ENCODE measurements at regions not wholly inside any gene's neighbourhood (a gene's known extent, or its start where the extent isn't known, plus 50 kb on each side); places are given as distances from the start of the nearest gene placed in this dataset.

- in situ Hi-C loops (cut with MboI; ENCODE audit: low pct_unique_long_range_greater_than_20kb, low sequenced_read_pairs, unreplicated experiment): no loop called here
- DNase-seq (ENCODE audit: low spot score): no peak
- TF ChIP-seq CTCF (IDR thresholded peaks at IDR 0.05; ENCODE audit: extremely low read depth, insufficient read depth, missing control alignments): no peak
Observed at GRCh38 chr3:80592792-80593191, 825.0 kb upstream of the ROBO1 start.

GRCh38 chr3:80586338-80586737 is 818.5 kb upstream of the ROBO1 start:
- in situ Hi-C loops (cut with MboI; ENCODE audit: low pct_unique_long_range_greater_than_20kb, low sequenced_read_pairs, unreplicated experiment): no loop called here
- no peak for DNase-seq (ENCODE audit: low spot score)
- TF ChIP-seq CTCF (IDR thresholded peaks at IDR 0.05; ENCODE audit: extremely low read depth, insufficient read depth, missing control alignments): no peak

GRCh38 chr3:80580146-80580545 is 812.3 kb upstream of the ROBO1 start:
- DNase-seq (ENCODE audit: low spot score): no peak
- TF ChIP-seq CTCF (IDR thresholded peaks at IDR 0.05; ENCODE audit: extremely low read depth, insufficient read depth, missing control alignments): no peak
- in situ Hi-C loops (cut with MboI; ENCODE audit: low pct_unique_long_range_greater_than_20kb, low sequenced_read_pairs, unreplicated experiment): no loop called here

- no peak for TF ChIP-seq CTCF (IDR thresholded peaks at IDR 0.05; ENCODE audit: extremely low read depth, insufficient read depth, missing control alignments)
- no peak for DNase-seq (ENCODE audit: low spot score)
- in situ Hi-C loops (cut with MboI; ENCODE audit: low pct_unique_long_range_greater_than_20kb, low sequenced_read_pairs, unreplicated experiment): no loop called here
Observed at GRCh38 chr3:80564391-80564790, 796.6 kb upstream of the ROBO1 start.

GRCh38 chr3:80559701-80560100 is 791.9 kb upstream of the ROBO1 start:
- in situ Hi-C loops (cut with MboI; ENCODE audit: low pct_unique_long_range_greater_than_20kb, low sequenced_read_pairs, unreplicated experiment): no loop called here
- no peak for DNase-seq (ENCODE audit: low spot score)

GRCh38 chr3:80556763-80557162 is 789.0 kb upstream of the ROBO1 start:
- DNase-seq (ENCODE audit: low spot score): no peak
- no peak for TF ChIP-seq CTCF (IDR thresholded peaks at IDR 0.05; ENCODE audit: extremely low read depth, insufficient read depth, missing control alignments)
- in situ Hi-C loops (cut with MboI; ENCODE audit: low pct_unique_long_range_greater_than_20kb, low sequenced_read_pairs, unreplicated experiment): no loop called here

More at GRCh38 chr3:80559701-80560100, 791.9 kb upstream of the ROBO1 start:
- TF ChIP-seq CTCF (IDR thresholded peaks at IDR 0.05; ENCODE audit: extremely low read depth, insufficient read depth, missing control alignments): peak; percentile 31

GRCh38 chr3:80554304-80554703 is 786.5 kb upstream of the ROBO1 start:
- no peak for DNase-seq (ENCODE audit: low spot score)

More at GRCh38 chr3:80554304-80554703, 786.5 kb upstream of the ROBO1 start:
- in situ Hi-C loops (cut with MboI; ENCODE audit: low pct_unique_long_range_greater_than_20kb, low sequenced_read_pairs, unreplicated experiment): no loop called here
- no peak for TF ChIP-seq CTCF (IDR thresholded peaks at IDR 0.05; ENCODE audit: extremely low read depth, insufficient read depth, missing control alignments)
